CD8-positive, alpha-beta memory T cell (primary cell): ENCODE measurements at regions not wholly inside any gene's neighbourhood (a gene's known extent, or its start where the extent isn't known, plus 50 kb on each side); places are given as distances from the start of the nearest gene placed in this dataset.
"Not testable (repeated sequence)": the region's sequence is repeated elsewhere in the genome, so short reads cannot be mapped to it uniquely, and the experiment has no call there.

Experiments
- CTCF ChIA-PET: fragments of 350-600 bp; sonication (Branson Sonifier 250); formaldehyde crosslinking; loops from one replicate; lab custom pipeline; 2021; ENCODE audit warnings: antibody characterized with exemption; lab: Charles Lee
- POLR2A ChIA-PET: fragments of 350-600 bp; sonication (Branson Sonifier 250); formaldehyde crosslinking; loops from one replicate; lab custom pipeline; 2021; ENCODE audit warnings: antibody characterized with exemption; lab: Charles Lee
- DNase-seq, 5 donors: peaks; one replicate each; pipeline versions ENCODE4 v3.0.0 to v3.0.0-alpha.2; 2020 to 2022; ENCODE audit warnings: mixed read lengths in 1 of 5
- H3K27ac ChIP-seq: one replicate; pipeline ENCODE4 v1.7.0; 2013; ENCODE audit warnings: low read depth, mild to moderate bottlenecking, low read length, moderate library complexity
- H3K27me3 ChIP-seq: 2 replicates; pipeline ENCODE4 v1.7.0; 2013; ENCODE audit warnings: low read length, mild to moderate bottlenecking; ENCODE audit not compliant: insufficient read depth, poor library complexity, severe bottlenecking
- H3K36me3 ChIP-seq: 2 replicates; pipeline ENCODE4 v1.7.0; 2013; ENCODE audit warnings: mild to moderate bottlenecking, low read length, moderate library complexity; ENCODE audit not compliant: insufficient read depth
- H3K4me1 ChIP-seq: 2 replicates; pipeline ENCODE4 v1.7.0; 2013; ENCODE audit warnings: mild to moderate bottlenecking, low read length, moderate library complexity; ENCODE audit not compliant: insufficient read depth
- H3K4me3 ChIP-seq: 2 replicates; pipeline ENCODE4 v1.7.0; 2013; ENCODE audit warnings: mild to moderate bottlenecking, low read length
- H3K9me3 ChIP-seq: 2 replicates; pipeline ENCODE4 v1.7.0; 2013; ENCODE audit warnings: mild to moderate bottlenecking, low read length
- H3K27ac Mint-ChIP-seq, 8 donors: one replicate each; pipeline ENCODE4 v1.8.0; 2020 to 2021; ENCODE audit warnings: mixed read lengths in 8 of 8, mild to moderate bottlenecking in 6 of 8, inconsistent platforms in 3 of 8, moderate library complexity in 3 of 8
- H3K27me3 Mint-ChIP-seq, 2 donors: one replicate each; pipeline ENCODE4 v1.8.0; 2020 to 2021; ENCODE audit warnings: mixed read lengths in 2 of 2, mild to moderate bottlenecking in 1 of 2, moderate library complexity in 1 of 2
- H3K36me3 Mint-ChIP-seq, 3 donors: one replicate each; pipeline ENCODE4 v1.8.0; 2020 to 2021; ENCODE audit warnings: mixed read lengths in 3 of 3, inconsistent platforms in 1 of 3, mild to moderate bottlenecking in 1 of 3
- H3K4me1 Mint-ChIP-seq, 3 donors: one replicate each; pipeline ENCODE4 v1.8.0; 2020 to 2021; ENCODE audit warnings: mixed read lengths in 3 of 3, inconsistent platforms in 1 of 3, mild to moderate bottlenecking in 1 of 3
- H3K4me3 Mint-ChIP-seq, 7 donors: one replicate each; pipeline ENCODE4 v1.8.0; 2020 to 2021; ENCODE audit warnings: mixed read lengths in 7 of 7, mild to moderate bottlenecking in 6 of 7, moderate library complexity in 4 of 7, inconsistent platforms in 2 of 7
- H3K9me3 Mint-ChIP-seq, 5 donors: one replicate each; pipeline ENCODE4 v1.8.0; 2020 to 2022; ENCODE audit warnings: mixed read lengths in 5 of 5, mild to moderate bottlenecking in 3 of 5, moderate library complexity in 2 of 5, inconsistent platforms in 1 of 5

GRCh38 chr6:66092306-66092705 is 385.3 kb upstream of the EYS start:
- H3K36me3 ChIP-seq, H3K27ac ChIP-seq, H3K4me1 Mint-ChIP-seq, H3K27ac Mint-ChIP-seq, H3K27me3 ChIP-seq, POLR2A ChIA-PET, DNase-seq, H3K27me3 Mint-ChIP-seq, H3K4me3 Mint-ChIP-seq, CTCF ChIA-PET, H3K4me3 ChIP-seq, H3K36me3 Mint-ChIP-seq, H3K9me3 ChIP-seq, H3K4me1 ChIP-seq: not testable (repeated sequence)
- H3K9me3 Mint-ChIP-seq, result peaks cover 6 to 26% (median 11%) of the 10 kb centered on the region in 5 donors

- Histone ChIP-seq H3K27me3 (no peaks in the 10 kb centered on the region), H3K4me1 (no peaks in the 10 kb centered on the region), H3K4me3 (no peak overlapping the region), H3K9me3 (peaks cover 4% of the 10 kb centered on the region), H3K36me3 (no peaks in the 10 kb centered on the region), H3K27ac (no peak overlapping the region)
- H3K4me1 Mint-ChIP-seq, result no peaks in the 10 kb centered on the region
- POLR2A ChIA-PET, result no interaction called here
- H3K9me3 Mint-ChIP-seq, result peaks cover 16 to 48% (median 30%) of the 10 kb centered on the region in 5 donors
- no peaks in the 10 kb centered on the region for H3K36me3 Mint-ChIP-seq
- H3K27ac Mint-ChIP-seq, result no peak overlapping the region
- no peak for DNase-seq
- no peaks in the 10 kb centered on the region for H3K27me3 Mint-ChIP-seq
- H3K4me3 Mint-ChIP-seq, result no peak overlapping the region
- CTCF ChIA-PET, result no interaction called here
Measured at GRCh38 chr6:66086532-66086931, 379.5 kb upstream of the EYS start.

GRCh38 chr6:66082914-66083313 is 375.9 kb upstream of the EYS start:
- H3K4me3 ChIP-seq, result no peak overlapping the region
- H3K36me3 Mint-ChIP-seq, result no peaks in the 10 kb centered on the region
- no peak for DNase-seq
- CTCF ChIA-PET, result no interaction called here
- H3K27ac Mint-ChIP-seq, result no peak overlapping the region
- no peaks in the 10 kb centered on the region for H3K36me3 ChIP-seq
- POLR2A ChIA-PET, result no interaction called here
- H3K27me3 ChIP-seq, result no peaks in the 10 kb centered on the region
- no peaks in the 10 kb centered on the region for H3K4me1 Mint-ChIP-seq
- H3K4me1 ChIP-seq, result no peaks in the 10 kb centered on the region
- H3K9me3 Mint-ChIP-seq, result peaks cover 16 to 51% (median 28%) of the 10 kb centered on the region in 5 donors
- no peak overlapping the region for H3K27ac ChIP-seq
- peaks cover 4% of the 10 kb centered on the region for H3K9me3 ChIP-seq
- H3K4me3 Mint-ChIP-seq, result no peak overlapping the region
- H3K27me3 Mint-ChIP-seq, result no peaks in the 10 kb centered on the region

- no peak overlapping the region for H3K27ac Mint-ChIP-seq
- Histone ChIP-seq H3K4me1 (no peaks in the 10 kb centered on the region), H3K27ac (no peak overlapping the region), H3K4me3 (no peak overlapping the region), H3K36me3 (no peaks in the 10 kb centered on the region), H3K9me3 (no peaks in the 10 kb centered on the region), H3K27me3 (no peaks in the 10 kb centered on the region)
- H3K9me3 Mint-ChIP-seq, result peaks cover 2 to 29% (median 15%) of the 10 kb centered on the region in 5 donors
- CTCF ChIA-PET, result no interaction called here
- POLR2A ChIA-PET, result no interaction called here
- H3K4me1 Mint-ChIP-seq, result no peaks in the 10 kb centered on the region
- H3K36me3 Mint-ChIP-seq, result no peaks in the 10 kb centered on the region
- no peak for DNase-seq
- no peaks in the 10 kb centered on the region for H3K27me3 Mint-ChIP-seq
- H3K4me3 Mint-ChIP-seq, result no peak overlapping the region
Measured at GRCh38 chr6:66068907-66069306, 361.9 kb upstream of the EYS start.

- no peaks in the 10 kb centered on the region for H3K27me3 ChIP-seq
- no peak for DNase-seq
- H3K36me3 Mint-ChIP-seq, result no peaks in the 10 kb centered on the region
Measured at GRCh38 chr6:66068033-66068432, 361.0 kb upstream of the EYS start.

GRCh38 chr6:66065313-66065712 is 358.3 kb upstream of the EYS start:
- no peaks in the 10 kb centered on the region for H3K36me3 ChIP-seq
- no peaks in the 10 kb centered on the region for H3K27me3 ChIP-seq
- no peak overlapping the region for H3K4me3 Mint-ChIP-seq
- ChIA-PET POLR2A (no interaction called here), CTCF (no interaction called here)
- no peaks in the 10 kb centered on the region for H3K9me3 ChIP-seq
- H3K9me3 Mint-ChIP-seq, result peaks cover 6 to 15% (median 12%) of the 10 kb centered on the region in 5 donors
- H3K36me3 Mint-ChIP-seq, result no peaks in the 10 kb centered on the region
- no peaks in the 10 kb centered on the region for H3K27me3 Mint-ChIP-seq
- H3K4me1 ChIP-seq, result no peaks in the 10 kb centered on the region
- no peak overlapping the region for H3K27ac ChIP-seq
- no peak for DNase-seq
- H3K4me3 ChIP-seq, result no peak overlapping the region
- H3K27ac Mint-ChIP-seq, result no peak overlapping the region
- no peaks in the 10 kb centered on the region for H3K4me1 Mint-ChIP-seq

More at GRCh38 chr6:66068033-66068432, 361.0 kb upstream of the EYS start:
- no peak overlapping the region for H3K27ac ChIP-seq
- no peaks in the 10 kb centered on the region for H3K9me3 ChIP-seq
- no peaks in the 10 kb centered on the region for H3K4me1 Mint-ChIP-seq
- H3K4me1 ChIP-seq, result no peaks in the 10 kb centered on the region
- no peak overlapping the region for H3K27ac Mint-ChIP-seq
- H3K9me3 Mint-ChIP-seq, result peaks cover 2 to 25% (median 12%) of the 10 kb centered on the region in 5 donors
- H3K27me3 Mint-ChIP-seq, result no peaks in the 10 kb centered on the region
- H3K4me3 Mint-ChIP-seq, result no peak overlapping the region
- no peaks in the 10 kb centered on the region for H3K36me3 ChIP-seq
- CTCF ChIA-PET, result no interaction called here
- POLR2A ChIA-PET, result no interaction called here
- H3K4me3 ChIP-seq, result no peak overlapping the region

- Histone ChIP-seq H3K9me3 (no peaks in the 10 kb centered on the region), H3K27me3 (no peaks in the 10 kb centered on the region), H3K4me3 (no peak overlapping the region), H3K4me1 (no peaks in the 10 kb centered on the region), H3K36me3 (no peaks in the 10 kb centered on the region), H3K27ac (no peak overlapping the region)
- Mint-ChIP-seq H3K27ac (no peak overlapping the region), H3K9me3 (peaks cover 4 to 29% (median 10%) of the 10 kb centered on the region in 5 donors), H3K36me3 (no peaks in the 10 kb centered on the region), H3K4me3 (no peak overlapping the region), H3K4me1 (no peaks in the 10 kb centered on the region), H3K27me3 (no peaks in the 10 kb centered on the region)
- CTCF ChIA-PET, result no interaction called here
- DNase-seq, result no peak
- POLR2A ChIA-PET, result no interaction called here
Measured at GRCh38 chr6:66057034-66057433, 350.0 kb upstream of the EYS start.

GRCh38 chr6:66054967-66055366 is 347.9 kb upstream of the EYS start:
- no peak overlapping the region for H3K4me3 ChIP-seq
- Mint-ChIP-seq H3K36me3 (no peaks in the 10 kb centered on the region), H3K27ac (no peak overlapping the region), H3K9me3 (peaks cover 4 to 29% (median 8%) of the 10 kb centered on the region in 5 donors), H3K27me3 (no peaks in the 10 kb centered on the region), H3K4me1 (no peaks in the 10 kb centered on the region), H3K4me3 (no peak overlapping the region)
- no peaks in the 10 kb centered on the region for H3K27me3 ChIP-seq
- no peak for DNase-seq
- no peaks in the 10 kb centered on the region for H3K4me1 ChIP-seq
- H3K27ac ChIP-seq, result no peak overlapping the region
- ChIA-PET POLR2A (no interaction called here), CTCF (no interaction called here)
- no peaks in the 10 kb centered on the region for H3K9me3 ChIP-seq
- no peaks in the 10 kb centered on the region for H3K36me3 ChIP-seq

GRCh38 chr6:66051812-66052211 is 344.8 kb upstream of the EYS start:
- ChIA-PET POLR2A (no interaction called here), CTCF (no interaction called here)
- Histone ChIP-seq H3K4me3 (no peak overlapping the region), H3K27ac (no peak overlapping the region), H3K9me3 (no peaks in the 10 kb centered on the region), H3K36me3 (no peaks in the 10 kb centered on the region), H3K4me1 (no peaks in the 10 kb centered on the region), H3K27me3 (no peaks in the 10 kb centered on the region)
- no peak overlapping the region for H3K27ac Mint-ChIP-seq
- H3K9me3 Mint-ChIP-seq, result peaks cover 5 to 24% (median 8%) of the 10 kb centered on the region in 5 donors
- no peaks in the 10 kb centered on the region for H3K27me3 Mint-ChIP-seq
- no peak overlapping the region for H3K4me3 Mint-ChIP-seq
- H3K4me1 Mint-ChIP-seq, result no peaks in the 10 kb centered on the region
- no peaks in the 10 kb centered on the region for H3K36me3 Mint-ChIP-seq
- no peak for DNase-seq
